Fibroblast of lung (primary cell): ENCODE measurements at regions not wholly inside any gene's neighbourhood (a gene's known extent, or its start where the extent isn't known, plus 50 kb on each side); places are given as distances from the start of the nearest gene placed in this dataset.

Experiments
- EZH2 ChIP-seq: IDR thresholded peaks from 2 replicates; pipeline ENCODE4 v1.5.1; 2012; ENCODE audit warnings: low read length, control low read depth, mild to moderate bottlenecking; ENCODE audit errors: missing control alignments
- TF ChIP-seq, protein P1 (sequence below), 2 donors: IDR thresholded peaks in 1 of 2; conservative IDR thresholded peaks in 1 of 2; 1 replicate in 1 of 2; 2 replicates in 1 of 2; pipeline ENCODE4 v1.5.1; 2011 to 2012; ENCODE audit warnings: low read length in 2 of 2, control low read depth in 1 of 2, inconsistent platforms in 1 of 2, low read depth in 1 of 2, mild to moderate bottlenecking in 1 of 2

DNA sequence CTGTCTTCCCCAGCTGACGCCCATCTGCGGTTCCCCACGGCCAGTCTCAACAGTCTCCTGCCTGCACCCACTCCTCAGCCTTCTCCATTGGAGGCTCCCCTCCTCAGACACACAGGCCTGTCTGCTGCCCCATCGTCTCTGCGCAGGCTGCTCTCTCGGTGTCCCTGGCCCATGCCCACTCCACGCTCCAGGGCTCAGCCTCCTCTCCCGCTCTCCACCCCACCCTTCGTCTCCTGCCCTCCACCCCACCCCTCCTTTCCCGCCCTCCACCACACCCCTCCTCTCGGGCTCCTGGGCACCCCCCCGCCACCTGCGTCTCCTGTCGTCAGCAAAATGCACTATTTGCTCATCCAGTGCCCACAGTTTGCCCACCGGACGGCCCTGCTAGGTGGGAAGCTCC lies 119.6 kb upstream of the DIO3 start:
- TF ChIP-seq, protein P1, sequence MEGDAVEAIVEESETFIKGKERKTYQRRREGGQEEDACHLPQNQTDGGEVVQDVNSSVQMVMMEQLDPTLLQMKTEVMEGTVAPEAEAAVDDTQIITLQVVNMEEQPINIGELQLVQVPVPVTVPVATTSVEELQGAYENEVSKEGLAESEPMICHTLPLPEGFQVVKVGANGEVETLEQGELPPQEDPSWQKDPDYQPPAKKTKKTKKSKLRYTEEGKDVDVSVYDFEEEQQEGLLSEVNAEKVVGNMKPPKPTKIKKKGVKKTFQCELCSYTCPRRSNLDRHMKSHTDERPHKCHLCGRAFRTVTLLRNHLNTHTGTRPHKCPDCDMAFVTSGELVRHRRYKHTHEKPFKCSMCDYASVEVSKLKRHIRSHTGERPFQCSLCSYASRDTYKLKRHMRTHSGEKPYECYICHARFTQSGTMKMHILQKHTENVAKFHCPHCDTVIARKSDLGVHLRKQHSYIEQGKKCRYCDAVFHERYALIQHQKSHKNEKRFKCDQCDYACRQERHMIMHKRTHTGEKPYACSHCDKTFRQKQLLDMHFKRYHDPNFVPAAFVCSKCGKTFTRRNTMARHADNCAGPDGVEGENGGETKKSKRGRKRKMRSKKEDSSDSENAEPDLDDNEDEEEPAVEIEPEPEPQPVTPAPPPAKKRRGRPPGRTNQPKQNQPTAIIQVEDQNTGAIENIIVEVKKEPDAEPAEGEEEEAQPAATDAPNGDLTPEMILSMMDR (conservative IDR thresholded peaks at IDR 0.05 in 1 of 2, IDR thresholded peaks at IDR 0.05 in 1 of 2; ENCODE audit: low read depth in 1 of 2, low read length in 2 of 2), result no peak
- no peak for TF ChIP-seq EZH2
